Mesenchymal stem cell (in vitro differentiated cells and primary cell): ENCODE measurements at regions not wholly inside any gene's neighbourhood (a gene's known extent, or its start where the extent isn't known, plus 50 kb on each side); places are given as distances from the start of the nearest gene placed in this dataset. TPM values are rescaled to one million over a fixed set of nuclear protein-coding genes. Genes with fewer than 3 reads are reported as not detected.

Experiments used
- DNase-seq: peaks from one replicate; pipeline ENCODE4 v3.0.0-alpha.2; 2013
- H2AFZ ChIP-seq: one replicate; pipeline ENCODE4 v1.6.1; 2013; ENCODE audit warnings: low read depth, mild to moderate bottlenecking, control low read depth, inconsistent platforms, low read length, moderate library complexity
- H2AK5ac ChIP-seq: 2 replicates; pipeline ENCODE4 v1.6.1; 2013; ENCODE audit warnings: low read length, moderate library complexity, mild to moderate bottlenecking, inconsistent platforms; ENCODE audit not compliant: severe bottlenecking
- H2BK120ac ChIP-seq: one replicate; pipeline ENCODE4 v1.6.1; 2013; ENCODE audit warnings: low read depth, mild to moderate bottlenecking, inconsistent platforms, low read length, moderate library complexity
- H2BK12ac ChIP-seq, 2 experiments: one replicate each; pipeline ENCODE4 v1.6.1; 2013; ENCODE audit warnings: inconsistent platforms in 2 of 2, low read length in 2 of 2, mild to moderate bottlenecking in 2 of 2, moderate library complexity in 2 of 2, control low read depth in 1 of 2
- H2BK15ac ChIP-seq: one replicate; pipeline ENCODE4 v1.6.1; 2013; ENCODE audit warnings: mild to moderate bottlenecking, low read depth, inconsistent platforms; ENCODE audit not compliant: poor library complexity, severe bottlenecking
- H2BK5ac ChIP-seq: 2 replicates; pipeline ENCODE4 v1.6.1; 2013; ENCODE audit warnings: low read depth, mild to moderate bottlenecking, low read length, control low read depth, inconsistent platforms; ENCODE audit not compliant: poor library complexity, severe bottlenecking
- H3K14ac ChIP-seq, 2 experiments: one replicate each; pipeline ENCODE4 v1.6.1; 2013; ENCODE audit warnings: inconsistent platforms in 2 of 2, low read length in 2 of 2, control low read depth in 1 of 2, mild to moderate bottlenecking in 1 of 2, moderate library complexity in 1 of 2
- H3K18ac ChIP-seq, 2 experiments: one replicate each; pipeline ENCODE4 v1.6.1; 2013; ENCODE audit warnings: inconsistent platforms in 2 of 2, low read length in 2 of 2, control low read depth in 1 of 2, low read depth in 1 of 2, mild to moderate bottlenecking in 1 of 2
- H3K23ac ChIP-seq, 2 experiments: one replicate each; pipeline ENCODE4 v1.6.1; 2013; ENCODE audit warnings: inconsistent platforms in 2 of 2, low read length in 2 of 2, mild to moderate bottlenecking in 2 of 2, moderate library complexity in 2 of 2, control low read depth in 1 of 2
- H3K27ac ChIP-seq: 2 replicates; pipeline ENCODE4 v1.5.1; 2013; ENCODE audit warnings: mild to moderate bottlenecking, moderate library complexity, low read length, control low read depth, inconsistent platforms; ENCODE audit not compliant: poor library complexity, severe bottlenecking
- H3K27me3 ChIP-seq, 2 experiments: 2 replicates each; pipeline versions ENCODE4 v1.6.1 to v1.7.0; 2013; ENCODE audit warnings: low read length in 2 of 2, mild to moderate bottlenecking in 2 of 2, moderate library complexity in 2 of 2, control low read depth in 1 of 2, inconsistent platforms in 1 of 2; ENCODE audit not compliant: control insufficient read depth in 1 of 2, insufficient read depth in 1 of 2
- H3K36me3 ChIP-seq, 2 experiments: 2 replicates each; pipeline versions ENCODE4 v1.6.1 to v1.7.0; 2013; ENCODE audit warnings: low read length in 2 of 2, control low read depth in 1 of 2, inconsistent platforms in 1 of 2, low read depth in 1 of 2, mild to moderate bottlenecking in 1 of 2; ENCODE audit not compliant: insufficient read depth in 2 of 2, control insufficient read depth in 1 of 2
- H3K4ac ChIP-seq, 2 experiments: one replicate each; pipeline ENCODE4 v1.6.1; 2013; ENCODE audit warnings: inconsistent platforms in 2 of 2, low read length in 2 of 2, mild to moderate bottlenecking in 2 of 2, moderate library complexity in 2 of 2, control low read depth in 1 of 2, low read depth in 1 of 2
- H3K4me1 ChIP-seq: 2 replicates; pipeline ENCODE4 v1.6.1; 2013; ENCODE audit warnings: low read depth, low read length, control low read depth; ENCODE audit not compliant: control insufficient read depth, insufficient read depth
- H3K4me2 ChIP-seq: 2 replicates; pipeline ENCODE4 v1.6.1; 2013; ENCODE audit warnings: low read length, mild to moderate bottlenecking, inconsistent platforms; ENCODE audit not compliant: poor library complexity, severe bottlenecking
- H3K4me3 ChIP-seq, 2 experiments: 2 replicates each; pipeline versions ENCODE4 v1.5.1 to v1.7.0; 2013; ENCODE audit warnings: low read length in 2 of 2, mild to moderate bottlenecking in 2 of 2, control low read depth in 1 of 2, low read depth in 1 of 2; ENCODE audit not compliant: insufficient read depth in 1 of 2
- H3K79me1 ChIP-seq: replicated peaks from 2 replicates; pipeline ENCODE4 v1.6.1; 2013; ENCODE audit warnings: mild to moderate bottlenecking, control low read depth, low read length, inconsistent platforms; ENCODE audit not compliant: poor library complexity, severe bottlenecking
- H3K9ac ChIP-seq: 2 replicates; pipeline ENCODE4 v1.7.0; 2013; ENCODE audit warnings: mild to moderate bottlenecking, low read length, moderate library complexity
- H3K9me3 ChIP-seq: 2 replicates; pipeline ENCODE4 v1.7.0; 2013; ENCODE audit warnings: mild to moderate bottlenecking, low read length; ENCODE audit not compliant: control insufficient read depth
- H4K8ac ChIP-seq: one replicate; pipeline ENCODE4 v1.6.1; 2013; ENCODE audit warnings: inconsistent platforms, mild to moderate bottlenecking, low read length, moderate library complexity
- H4K91ac ChIP-seq: one replicate; pipeline ENCODE4 v1.6.1; 2013; ENCODE audit warnings: mild to moderate bottlenecking, low read length, inconsistent platforms
- WGBS: methylation state at CpG from one replicate; pipeline ENCODE4 v1.1.7; 2013; ENCODE audit warnings: mixed read lengths; 5-methylcytosine and 5-hydroxymethylcytosine counted together
- small RNA-seq: library from polyadenylated mRNA; stranded (forward); fragments of <200 nt; extraction: miRNeasy Mini kit (QIAGEN cat#:217004); gene quantifications from one replicate; pipeline ENCODE3, GENCODE V24; 2013; ENCODE audit warnings: low read depth

- Histone ChIP-seq H2AK5ac (no peak overlapping the region), H2BK5ac (no peak overlapping the region), H3K9me3 (no peaks in the 10 kb centered on the region), H3K79me1 (no peaks in the 10 kb centered on the region), H2BK12ac (no peak overlapping the region), H4K91ac (no peak overlapping the region), H2BK15ac (no peak overlapping the region), H3K27ac (no peak overlapping the region), H4K8ac (no peak overlapping the region), H3K18ac (no peak overlapping the region), H2BK120ac (no peak overlapping the region), H3K4ac (no peak overlapping the region), H2AFZ (no peak overlapping the region), H3K36me3 (no peaks in the 10 kb centered on the region), H3K14ac (no peak overlapping the region), H3K23ac (no peak overlapping the region), H3K4me1 (no peaks in the 10 kb centered on the region), H3K27me3 (peaks cover 0 to 19% of the 10 kb centered on the region in 2 experiments), H3K4me3 (no peak overlapping the region), H3K4me2 (no peak overlapping the region), H3K9ac (no peak overlapping the region)
- DNase-seq: peak; percentile 7
- WGBS: 72% methylated on average over 3 of the region's 5 CpGs
Measured at GRCh38 chrX:15906041-15906943, 51.7 kb upstream of the AP1S2 start.

Small RNAs in the stretch of these regions (small RNA-seq; reads per million reads assigned to genes)
- not detected for gene RNU5F-7P
